Prostate gland (tissue), 2 donors: ENCODE measurements at regions not wholly inside any gene's neighbourhood (a gene's known extent, or its start where the extent isn't known, plus 50 kb on each side); places are given as distances from the start of the nearest gene placed in this dataset.

Experiments
- POLR2A ChIP-seq: fragments of 450-650 bp; IDR thresholded peaks from one replicate; pipeline ENCODE4 v1.6.1; 2016; ENCODE audit warnings: antibody characterized with exemption, mild to moderate bottlenecking
- POLR2AphosphoS5 ChIP-seq: sonication (generic); formaldehyde crosslinking; IDR thresholded peaks from one replicate; pipeline ENCODE4 v1.6.1; 2017; ENCODE audit warnings: antibody characterized with exemption
- TF ChIP-seq, protein P1 (sequence below), 4 experiments: fragments of 200-600 bp in 2 of 4; fragments of 450-650 bp in 2 of 4; sonication (generic) in 2 of 4; IDR thresholded peaks; 1 replicate in 3 of 4; 2 replicates in 1 of 4; pipeline ENCODE4 v1.5.1; 2016 to 2019; ENCODE audit warnings: antibody characterized with exemption in 4 of 4, mild to moderate bottlenecking in 2 of 4, moderate library complexity in 2 of 4

DNA sequence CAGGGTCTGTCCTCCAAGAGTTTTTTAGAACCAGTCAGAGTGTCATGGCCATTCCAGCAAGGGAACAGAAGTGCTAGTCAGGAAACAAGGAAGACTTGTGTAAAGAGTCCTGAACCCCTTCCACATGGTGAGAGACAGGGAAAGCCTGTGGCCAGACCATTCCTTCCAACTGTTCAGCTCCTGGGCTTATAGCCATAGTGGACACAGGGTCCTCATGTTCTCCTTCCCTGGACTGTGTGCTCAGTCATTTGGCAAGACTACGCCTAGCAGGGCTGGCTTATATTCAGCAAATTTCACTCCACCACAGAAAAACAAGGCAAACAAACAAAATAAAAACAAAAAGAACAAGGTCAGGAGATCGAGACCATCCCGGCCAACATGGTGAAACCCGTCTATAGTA, 60.5 kb downstream of the NRN1 start:
- TF ChIP-seq, protein P1, sequence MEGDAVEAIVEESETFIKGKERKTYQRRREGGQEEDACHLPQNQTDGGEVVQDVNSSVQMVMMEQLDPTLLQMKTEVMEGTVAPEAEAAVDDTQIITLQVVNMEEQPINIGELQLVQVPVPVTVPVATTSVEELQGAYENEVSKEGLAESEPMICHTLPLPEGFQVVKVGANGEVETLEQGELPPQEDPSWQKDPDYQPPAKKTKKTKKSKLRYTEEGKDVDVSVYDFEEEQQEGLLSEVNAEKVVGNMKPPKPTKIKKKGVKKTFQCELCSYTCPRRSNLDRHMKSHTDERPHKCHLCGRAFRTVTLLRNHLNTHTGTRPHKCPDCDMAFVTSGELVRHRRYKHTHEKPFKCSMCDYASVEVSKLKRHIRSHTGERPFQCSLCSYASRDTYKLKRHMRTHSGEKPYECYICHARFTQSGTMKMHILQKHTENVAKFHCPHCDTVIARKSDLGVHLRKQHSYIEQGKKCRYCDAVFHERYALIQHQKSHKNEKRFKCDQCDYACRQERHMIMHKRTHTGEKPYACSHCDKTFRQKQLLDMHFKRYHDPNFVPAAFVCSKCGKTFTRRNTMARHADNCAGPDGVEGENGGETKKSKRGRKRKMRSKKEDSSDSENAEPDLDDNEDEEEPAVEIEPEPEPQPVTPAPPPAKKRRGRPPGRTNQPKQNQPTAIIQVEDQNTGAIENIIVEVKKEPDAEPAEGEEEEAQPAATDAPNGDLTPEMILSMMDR (IDR thresholded peaks at IDR 0.05): no peak
- no peak for TF ChIP-seq POLR2A
- no peak for TF ChIP-seq POLR2AphosphoS5
